UCSD-AML1 (cell line): ENCODE measurements at regions not wholly inside any gene's neighbourhood (a gene's known extent, or its start where the extent isn't known, plus 50 kb on each side); places are given as distances from the start of the nearest gene placed in this dataset.
"Not testable (repeated sequence)": the region's sequence is repeated elsewhere in the genome, so short reads cannot be mapped to it uniquely, and the experiment has no call there.

ENCODE experiments used
- DNase-seq: peaks from one replicate; lab custom pipeline; 2025; ENCODE audit not compliant: unreplicated experiment; lab: John Stamatoyannopoulos, UW

DNA sequence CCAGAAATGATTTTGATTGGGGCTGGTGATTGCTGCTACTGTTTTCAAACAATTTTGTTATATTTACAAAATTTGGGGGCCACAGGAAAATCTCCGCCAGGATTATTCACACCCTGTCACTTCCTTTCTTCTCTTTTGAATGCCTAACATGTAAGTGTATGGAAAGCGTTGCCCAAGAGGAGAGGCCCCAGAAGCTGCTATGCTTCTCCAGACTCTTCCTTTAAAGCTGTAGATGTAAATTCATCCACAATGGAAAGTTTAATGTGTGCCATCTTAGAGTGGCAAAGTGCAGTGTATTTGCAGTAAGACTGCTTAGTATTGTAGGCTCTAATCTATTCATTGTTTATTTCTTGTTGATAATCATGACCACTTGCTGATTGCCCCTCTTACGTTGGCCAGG is 136.7 kb upstream of the LRIG3 start:
- DNase-seq, result no peak

DNA sequence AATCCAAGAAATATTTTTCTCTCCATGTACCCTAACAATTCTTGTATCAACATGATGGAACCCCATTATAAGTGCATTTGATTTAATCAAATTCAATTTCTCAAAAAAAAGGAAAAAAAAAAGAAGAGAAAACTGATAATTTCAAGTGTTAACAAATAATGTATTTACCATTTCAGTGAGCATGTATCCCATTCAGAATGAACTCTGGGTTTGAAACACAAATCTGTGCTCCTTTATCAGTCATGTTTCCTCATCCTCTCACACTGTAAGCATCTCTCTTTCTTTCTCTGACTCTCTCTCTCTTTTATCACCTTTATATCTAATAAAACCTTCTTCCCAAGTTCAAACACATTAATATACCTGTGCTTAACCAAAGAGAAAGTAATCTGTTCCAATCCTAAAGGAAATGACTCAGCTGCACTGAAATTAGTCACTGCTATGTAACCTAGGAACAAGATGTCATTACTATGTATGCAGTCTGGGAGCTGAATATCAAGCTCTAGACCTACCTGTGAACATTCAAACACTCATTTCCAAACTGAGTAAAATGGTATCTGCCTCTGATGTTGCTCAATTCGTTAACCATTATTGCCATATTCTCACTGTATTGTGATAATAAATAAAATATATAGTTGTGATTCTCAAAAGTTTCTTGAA is 135.0 kb upstream of the LRIG3 start:
- no peak for DNase-seq

- DNase-seq, result not testable (repeated sequence)
Observed at GRCh38 chr12:59053266-59053899, 133.1 kb upstream of the LRIG3 start.

DNA sequence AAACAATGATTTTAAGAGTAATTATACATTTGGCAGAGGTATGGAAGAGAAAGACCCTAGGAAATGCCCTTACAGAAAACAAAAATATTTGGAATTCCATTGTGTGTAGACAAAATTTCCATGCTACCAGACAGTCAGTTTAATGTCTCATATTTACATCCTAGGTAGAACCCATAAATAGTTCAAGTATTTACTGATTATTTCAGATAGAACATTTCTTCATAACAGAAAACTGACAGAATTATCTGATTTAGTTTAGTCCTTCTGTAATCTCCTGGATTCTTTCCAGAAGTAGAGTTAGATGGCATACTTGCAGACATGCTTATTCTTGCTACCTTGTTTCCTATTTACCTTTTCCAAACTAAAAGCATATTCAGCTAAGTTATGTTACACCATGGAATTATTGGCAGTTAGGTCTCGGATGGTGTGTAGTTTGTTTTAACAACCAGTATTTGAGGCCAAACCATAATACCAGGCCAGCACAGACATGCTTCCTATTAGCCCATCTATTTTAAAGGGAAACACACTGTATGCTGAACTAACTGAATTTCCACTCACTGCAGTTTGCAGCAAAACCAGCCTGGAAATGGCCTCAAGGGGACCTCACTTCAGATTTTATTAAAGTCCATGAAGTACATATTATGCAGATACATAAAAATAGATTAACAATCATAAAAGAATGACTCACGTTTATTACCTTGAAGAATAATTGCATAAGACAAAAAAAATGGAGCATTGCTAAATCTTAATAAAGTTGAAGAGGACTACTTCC is 126.6 kb upstream of the LRIG3 start:
- no peak for DNase-seq

GRCh38 chr12:59044791-59045190 is 124.5 kb upstream of the LRIG3 start:
- DNase-seq, result no peak

DNA sequence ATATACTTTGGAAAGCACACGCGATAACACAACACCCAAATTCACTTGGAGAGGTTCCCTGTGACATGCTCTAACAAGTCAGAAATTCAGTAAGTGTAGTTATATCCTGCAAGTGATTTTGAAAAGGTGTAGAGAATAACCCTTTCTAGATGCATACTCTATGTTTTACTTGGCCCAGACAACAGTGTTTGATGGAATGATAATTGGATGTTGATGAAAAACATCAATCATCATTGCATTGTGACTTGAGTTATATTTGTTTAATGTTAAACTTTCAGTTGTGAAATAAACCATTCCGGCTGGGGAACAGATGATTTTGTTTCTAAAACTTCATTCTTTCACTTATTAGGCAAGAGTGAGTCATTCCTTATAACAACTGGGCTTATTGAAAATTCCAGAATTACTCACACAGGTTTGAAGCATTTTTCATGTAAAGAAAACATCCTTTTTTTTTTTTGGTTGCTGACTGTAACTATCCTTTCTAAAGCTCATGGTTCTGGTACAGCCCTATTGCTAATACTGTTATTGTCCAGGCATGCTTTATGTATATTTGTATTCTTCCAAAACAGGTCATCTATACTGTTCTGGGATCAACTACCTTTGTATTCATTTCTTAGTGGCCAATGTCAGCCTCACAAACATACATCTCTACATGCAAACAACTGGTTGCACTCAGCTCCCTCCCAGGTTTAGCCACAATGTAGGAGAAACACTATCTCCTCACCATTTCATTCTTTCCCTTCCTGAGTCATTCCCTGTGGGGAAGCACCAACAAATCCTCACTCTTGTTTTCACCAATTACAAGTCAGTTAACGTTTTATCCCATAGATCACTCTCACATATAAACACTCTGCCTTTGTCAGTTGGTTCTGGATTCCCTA is 121.2 kb upstream of the LRIG3 start:
- DNase-seq, result no peak

- no peak for DNase-seq
Observed at GRCh38 chr12:59040656-59041055, 120.4 kb upstream of the LRIG3 start.

- DNase-seq, result no peak
Observed at GRCh38 chr12:59040043-59040442, 119.7 kb upstream of the LRIG3 start.

DNA sequence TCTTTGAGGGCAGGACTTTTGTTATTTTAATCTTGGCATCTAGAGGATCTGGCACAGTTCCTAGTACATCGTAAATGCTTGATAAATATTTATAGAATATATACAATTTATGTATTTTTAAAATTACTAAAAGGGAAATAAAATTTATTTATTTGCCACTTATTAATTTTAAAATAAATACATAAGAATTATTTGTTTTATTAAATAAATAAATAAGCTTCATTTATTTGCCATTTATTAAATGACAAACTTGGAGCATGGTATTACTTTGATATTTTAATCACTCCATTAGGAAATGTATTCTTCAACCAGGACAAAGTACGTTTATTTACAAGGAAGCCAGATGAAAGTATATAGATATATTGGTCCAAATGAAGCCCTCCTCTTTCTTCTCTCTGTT is 118.7 kb upstream of the LRIG3 start:
- DNase-seq, result no peak

- no peak for DNase-seq
Observed at GRCh38 chr12:59036973-59037762, 116.9 kb upstream of the LRIG3 start.

DNA sequence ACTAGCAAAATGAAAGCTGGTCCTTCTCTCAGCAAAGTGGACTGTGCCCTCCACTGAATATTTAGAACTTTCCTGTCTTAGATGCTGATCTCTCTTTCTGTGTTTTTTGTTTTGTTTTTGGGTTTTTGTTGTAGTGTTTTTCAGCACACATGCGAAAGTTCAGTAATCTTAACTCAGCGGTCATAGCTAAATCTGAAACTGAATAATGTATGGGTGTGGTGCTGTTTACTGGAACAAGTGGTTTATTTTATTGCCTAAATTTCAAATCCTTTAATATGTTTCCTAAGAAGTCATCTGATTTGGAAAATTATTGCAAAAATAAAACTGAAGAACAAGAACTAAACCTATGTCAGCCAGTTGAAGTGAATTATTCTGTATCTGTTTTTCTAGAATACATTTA is 116.0 kb upstream of the LRIG3 start:
- no peak for DNase-seq

- DNase-seq, result no peak
Observed at GRCh38 chr12:59031313-59031712, 111.0 kb upstream of the LRIG3 start.

GRCh38 chr12:59030415-59030814 is 110.1 kb upstream of the LRIG3 start:
- DNase-seq, result no peak

GRCh38 chr12:59027199-59027598 is 106.9 kb upstream of the LRIG3 start:
- DNase-seq, result no peak

DNA sequence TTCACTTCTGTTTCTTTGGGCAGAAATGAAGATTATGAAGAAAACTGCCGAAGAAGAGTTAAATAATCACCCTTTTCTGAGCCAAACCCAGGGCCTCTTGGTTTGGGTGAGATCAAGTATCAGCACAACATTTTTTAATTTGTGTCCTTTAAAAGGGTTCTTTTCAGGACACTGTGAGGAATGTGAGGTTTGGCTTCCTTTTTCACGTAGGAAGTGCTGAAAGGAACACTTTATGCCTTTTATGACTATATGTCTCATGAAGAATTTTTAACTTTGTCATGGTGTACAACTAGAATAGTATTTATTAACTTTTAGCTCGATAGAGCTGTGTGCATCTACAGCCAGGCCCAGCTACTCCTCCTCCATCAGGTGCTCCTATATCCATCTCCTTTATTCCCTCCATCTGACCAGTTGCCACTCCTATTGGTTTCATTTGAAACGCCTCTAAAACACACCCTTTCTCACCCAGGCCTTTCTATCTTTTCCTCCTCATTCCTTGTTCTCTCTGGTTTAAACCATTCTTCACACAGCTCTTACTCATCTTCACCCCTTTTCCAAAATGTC is 103.6 kb upstream of the LRIG3 start:
- no peak for DNase-seq

GRCh38 chr12:59020073-59020946 is 100.0 kb upstream of the LRIG3 start:
- DNase-seq, result no peak

- no peak for DNase-seq
Observed at GRCh38 chr12:59014885-59015284, 94.6 kb upstream of the LRIG3 start.

GRCh38 chr12:59010941-59011340 is 90.6 kb upstream of the LRIG3 start:
- no peak for DNase-seq

GRCh38 chr12:59010118-59010517 is 89.8 kb upstream of the LRIG3 start:
- DNase-seq, result no peak
